Neural progenitor cell (in vitro differentiated cells): ENCODE measurements at regions not wholly inside any gene's neighbourhood (a gene's known extent, or its start where the extent isn't known, plus 50 kb on each side); places are given as distances from the start of the nearest gene placed in this dataset.

Experiments used
- EZH2 ChIP-seq: fragments of 200-600 bp; sonication (generic); IDR thresholded peaks from 2 replicates; pipeline ENCODE4 v1.6.1; 2017; ENCODE audit warnings: antibody characterized with exemption, mild to moderate bottlenecking, moderate library complexity
- TF ChIP-seq, protein P1 (sequence below): fragments of 200-600 bp; sonication (generic); IDR thresholded peaks from 2 replicates; pipeline ENCODE4 v1.5.1; 2017; ENCODE audit warnings: antibody characterized with exemption, mild to moderate bottlenecking

DNA sequence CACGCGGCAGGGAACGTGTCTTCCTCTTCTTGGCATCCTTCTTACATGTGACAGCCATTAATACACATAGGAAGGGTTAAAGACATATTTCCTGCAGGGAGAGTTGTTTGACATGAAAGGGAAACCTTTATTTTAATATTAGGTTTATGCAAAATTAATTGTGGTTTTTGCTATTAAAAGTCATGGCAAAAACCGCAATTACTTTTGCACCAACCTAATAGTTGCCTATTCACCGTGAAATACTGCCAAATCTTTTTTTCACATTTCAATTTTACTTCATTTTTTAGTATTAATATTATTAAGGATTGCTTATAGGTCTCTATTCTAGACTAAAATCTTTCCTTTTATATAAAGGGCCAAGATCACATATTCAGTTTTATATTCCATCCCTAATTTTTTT is 230.4 kb upstream of the PITX2 start:
- TF ChIP-seq, protein P1, sequence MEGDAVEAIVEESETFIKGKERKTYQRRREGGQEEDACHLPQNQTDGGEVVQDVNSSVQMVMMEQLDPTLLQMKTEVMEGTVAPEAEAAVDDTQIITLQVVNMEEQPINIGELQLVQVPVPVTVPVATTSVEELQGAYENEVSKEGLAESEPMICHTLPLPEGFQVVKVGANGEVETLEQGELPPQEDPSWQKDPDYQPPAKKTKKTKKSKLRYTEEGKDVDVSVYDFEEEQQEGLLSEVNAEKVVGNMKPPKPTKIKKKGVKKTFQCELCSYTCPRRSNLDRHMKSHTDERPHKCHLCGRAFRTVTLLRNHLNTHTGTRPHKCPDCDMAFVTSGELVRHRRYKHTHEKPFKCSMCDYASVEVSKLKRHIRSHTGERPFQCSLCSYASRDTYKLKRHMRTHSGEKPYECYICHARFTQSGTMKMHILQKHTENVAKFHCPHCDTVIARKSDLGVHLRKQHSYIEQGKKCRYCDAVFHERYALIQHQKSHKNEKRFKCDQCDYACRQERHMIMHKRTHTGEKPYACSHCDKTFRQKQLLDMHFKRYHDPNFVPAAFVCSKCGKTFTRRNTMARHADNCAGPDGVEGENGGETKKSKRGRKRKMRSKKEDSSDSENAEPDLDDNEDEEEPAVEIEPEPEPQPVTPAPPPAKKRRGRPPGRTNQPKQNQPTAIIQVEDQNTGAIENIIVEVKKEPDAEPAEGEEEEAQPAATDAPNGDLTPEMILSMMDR = no peak
- no peak for TF ChIP-seq EZH2
